HG03159 (cell line): ENCODE measurements at regions not wholly inside any gene's neighbourhood (a gene's known extent, or its start where the extent isn't known, plus 50 kb on each side); places are given as distances from the start of the nearest gene placed in this dataset.
A peak's percentile ranks its signal among the peaks of the same experiment; 100 is the strongest.

Source experiments
- ATAC-seq: cut with Tn5 transposase; IDR thresholded peaks from one replicate; pipeline ENCODE4 v1.9.1; 2021; ENCODE audit warnings: mild to moderate bottlenecking, moderate library complexity; ENCODE audit not compliant: unreplicated experiment

DNA sequence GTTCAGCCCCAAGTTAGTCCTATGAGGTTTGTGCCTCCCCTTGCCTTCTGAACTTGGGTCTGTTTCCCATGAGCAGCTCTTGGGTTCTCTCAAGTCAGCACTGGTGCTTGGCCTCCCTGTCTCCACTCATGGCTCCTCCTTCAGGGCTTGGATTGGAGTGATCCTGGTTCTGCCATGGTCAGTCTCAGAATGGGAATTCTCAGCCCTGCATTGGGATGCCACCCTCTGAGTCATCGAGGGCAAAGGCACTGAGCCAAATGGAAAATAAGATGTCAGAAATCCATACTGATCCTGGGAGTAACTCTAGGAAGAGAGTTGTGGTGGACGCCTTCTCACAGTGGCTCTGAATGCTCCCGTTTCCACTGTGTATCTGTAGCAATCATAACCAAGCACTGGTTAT, 233.4 kb upstream of the HABP2 start:
- ATAC-seq = no peak

DNA sequence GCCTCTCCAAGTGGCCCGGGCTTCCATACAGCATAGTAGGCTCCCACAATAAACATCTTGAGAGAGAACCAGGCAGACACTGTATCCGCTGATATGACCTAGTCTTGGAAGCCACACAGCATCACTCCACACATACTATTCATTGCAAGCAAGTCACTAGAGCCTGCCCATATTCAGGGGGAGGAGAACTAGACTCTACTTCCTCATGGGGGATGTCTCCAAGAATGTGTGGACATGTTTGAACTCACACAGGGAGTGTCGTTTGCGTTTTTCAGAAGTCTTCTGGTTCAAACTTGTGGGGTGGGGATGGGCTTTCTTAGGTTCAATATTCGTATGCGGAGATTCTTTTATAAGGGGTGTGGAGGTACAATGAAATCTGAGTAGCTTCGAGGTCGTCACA, 232.6 kb upstream of the HABP2 start:
- ATAC-seq = no peak

- ATAC-seq = no peak
Measured at GRCh38 chr10:113320987-113321386, 231.9 kb upstream of the HABP2 start.

- no peak for ATAC-seq
Measured at GRCh38 chr10:113322843-113323242, 230.0 kb upstream of the HABP2 start.

GRCh38 chr10:113323985-113324384, 228.9 kb upstream of the HABP2 start:
- no peak for ATAC-seq

GRCh38 chr10:113326160-113327111, 226.4 kb upstream of the HABP2 start:
- peak; percentile 92 for ATAC-seq

DNA sequence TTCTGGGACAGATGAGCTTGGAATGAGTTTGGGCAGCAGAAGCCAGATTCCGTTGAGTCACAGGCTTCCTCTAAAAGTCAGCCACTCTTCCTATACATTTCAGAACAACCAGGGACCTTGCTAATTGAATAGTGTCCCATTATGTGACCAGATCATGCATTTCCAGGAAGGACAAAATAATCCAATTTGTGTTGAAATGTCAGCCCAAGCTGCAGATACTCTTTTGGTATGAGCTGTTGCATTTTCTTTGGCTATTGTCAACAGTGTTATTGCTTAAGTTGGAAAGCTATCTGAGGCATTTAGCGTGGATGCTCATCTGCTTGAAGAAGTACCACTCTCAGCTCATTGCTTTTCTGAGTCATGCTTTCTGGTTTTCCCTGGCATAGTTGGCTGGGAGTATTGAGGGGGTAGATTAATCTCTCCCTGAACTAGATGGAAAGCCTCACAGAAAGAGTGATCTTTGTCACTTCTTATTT, 223.7 kb upstream of the HABP2 start:
- ATAC-seq = no peak

GRCh38 chr10:113331961-113332360, 220.9 kb upstream of the HABP2 start:
- no peak for ATAC-seq

DNA sequence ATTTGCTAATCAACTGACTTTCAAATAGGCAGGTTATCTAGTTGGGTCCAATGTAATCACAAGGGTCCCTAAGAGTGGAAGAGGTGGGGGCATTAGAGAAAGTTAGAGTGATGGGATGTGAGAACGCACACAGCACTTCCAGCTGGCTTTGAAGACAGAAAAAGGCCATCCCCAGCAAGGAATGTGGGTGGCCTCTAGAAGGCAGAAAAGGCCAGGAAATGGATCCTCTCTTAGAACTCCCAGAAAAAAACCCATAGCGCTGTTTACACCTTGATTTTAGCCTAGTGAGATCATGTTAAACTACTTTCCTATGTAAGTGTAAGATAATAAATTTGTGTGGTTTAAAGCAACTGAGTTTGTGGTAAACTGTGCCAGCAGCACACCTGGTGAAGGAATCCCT, 219.5 kb upstream of the HABP2 start:
- no peak for ATAC-seq

DNA sequence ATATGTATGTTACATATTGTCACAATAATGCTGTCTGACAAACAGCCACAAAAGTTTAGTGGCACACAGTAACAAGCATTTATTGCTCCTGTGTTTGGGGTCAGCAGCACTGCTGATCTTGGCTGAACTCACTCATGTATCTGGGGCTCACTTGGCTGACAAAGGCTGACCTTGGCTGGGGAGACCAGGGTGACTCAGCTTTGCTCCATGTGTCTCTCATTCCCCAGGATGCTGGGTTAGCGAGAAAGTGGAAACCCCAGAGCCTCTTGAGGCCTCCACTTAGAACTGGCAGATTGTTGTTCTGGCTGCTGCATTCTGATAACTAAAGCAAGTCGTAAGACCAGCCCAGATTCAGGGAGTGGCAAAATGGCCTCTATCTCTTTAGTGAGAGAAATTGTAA, 217.3 kb upstream of the HABP2 start:
- ATAC-seq = no peak

DNA sequence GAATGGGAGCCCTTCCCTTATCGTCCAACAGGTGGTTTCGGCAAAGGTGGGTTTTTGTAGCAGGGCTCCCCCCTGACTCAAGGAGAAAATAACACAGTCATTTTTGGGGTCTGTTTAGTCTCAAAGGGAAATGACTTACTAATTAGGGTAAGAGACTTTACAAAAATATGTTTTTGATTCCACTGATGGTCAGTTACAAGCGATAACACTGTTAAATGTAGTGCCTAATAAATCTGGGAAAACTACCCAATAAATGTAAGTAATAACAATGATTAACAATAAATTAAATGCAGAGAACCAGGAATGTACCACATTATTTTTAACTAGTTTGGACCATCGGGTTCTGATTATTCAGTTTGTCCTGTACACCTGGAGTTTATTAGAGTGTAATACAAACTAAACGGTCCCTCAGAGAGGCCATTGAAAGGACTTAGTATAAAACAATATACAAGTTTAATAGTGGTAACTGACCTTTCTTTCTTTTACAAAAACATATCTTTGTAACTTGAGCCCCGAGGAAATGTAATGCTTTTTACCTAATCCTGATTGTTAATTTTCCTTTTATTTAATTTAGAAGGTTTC, 216.2 kb upstream of the HABP2 start:
- no peak for ATAC-seq

DNA sequence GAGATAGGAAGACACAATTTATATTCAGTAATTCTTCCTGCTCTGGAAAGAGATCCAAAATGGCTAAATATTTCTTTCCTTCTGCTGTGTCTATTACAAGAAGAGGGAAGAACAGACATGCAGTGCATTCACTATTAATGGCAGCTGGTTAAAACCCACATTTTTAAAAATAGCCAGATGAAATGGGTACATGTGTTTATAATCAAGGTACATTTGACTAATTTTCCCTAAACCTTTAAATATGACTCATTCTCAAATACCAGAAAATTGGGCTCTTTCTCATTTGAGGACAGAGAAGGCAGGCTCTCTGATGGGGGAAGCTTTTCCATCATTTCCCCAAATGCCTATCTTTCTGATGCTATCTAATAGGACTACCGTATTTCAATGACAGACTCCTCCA, 215.7 kb upstream of the HABP2 start:
- no peak for ATAC-seq

- ATAC-seq = no peak
Measured at GRCh38 chr10:113339121-113339520, 213.7 kb upstream of the HABP2 start.

DNA sequence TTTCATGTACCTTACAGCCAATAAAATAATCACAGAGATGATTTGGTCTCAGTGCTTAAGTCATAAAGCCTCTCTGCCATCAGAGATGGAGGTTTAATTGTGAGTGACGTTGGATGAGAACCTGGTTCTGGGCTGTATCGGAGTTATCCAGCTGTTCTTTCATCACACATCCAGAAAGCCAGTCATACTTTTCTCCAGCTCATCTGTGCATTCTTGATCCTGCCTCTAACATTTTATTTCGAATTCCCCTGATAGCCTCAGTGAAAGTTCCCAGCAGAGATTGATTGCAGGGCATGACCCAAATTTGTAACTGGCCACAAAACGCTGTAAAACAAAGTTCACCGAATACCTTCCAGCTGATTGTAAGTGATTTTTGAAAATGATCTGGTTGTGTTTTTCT, 212.6 kb upstream of the HABP2 start:
- no peak for ATAC-seq

GRCh38 chr10:113341138-113341537, 211.7 kb upstream of the HABP2 start:
- ATAC-seq = no peak

DNA sequence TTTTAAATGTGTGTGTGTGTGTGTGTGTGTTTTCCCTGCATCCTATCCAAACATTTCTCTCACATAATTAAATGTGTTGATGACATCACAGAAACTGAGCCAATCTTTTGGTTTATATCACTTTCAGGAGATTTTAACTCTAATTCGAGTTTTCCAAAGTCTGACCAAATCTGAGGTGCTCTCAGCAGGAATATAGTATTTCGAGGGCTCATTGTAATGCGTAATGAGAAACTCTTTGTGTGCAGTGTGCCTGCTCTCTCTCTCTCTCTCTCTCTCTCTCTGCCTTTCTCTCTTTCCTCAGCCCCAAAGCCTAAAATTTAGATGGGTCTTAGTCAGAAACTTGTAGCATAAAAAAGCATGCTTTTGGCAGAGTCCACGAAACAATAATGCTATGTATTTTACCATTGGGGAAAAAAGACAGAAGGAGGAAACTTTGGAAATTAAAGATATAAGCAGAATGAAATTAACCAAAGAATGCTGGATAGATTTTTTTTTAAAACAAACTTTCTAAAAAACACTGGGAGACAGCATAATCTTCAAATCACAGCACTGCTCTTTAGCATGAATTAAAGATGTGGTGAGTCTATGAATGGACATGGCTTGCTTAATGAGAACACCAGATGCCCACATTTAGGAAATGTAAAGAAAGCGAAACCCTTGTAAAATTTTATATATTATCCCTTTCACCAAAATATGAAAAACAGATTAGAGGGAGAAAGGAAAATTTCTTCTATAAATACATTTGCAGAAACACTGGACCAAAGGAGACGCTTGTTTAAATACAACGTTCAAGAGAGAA, 206.8 kb upstream of the HABP2 start:
- ATAC-seq = no peak

DNA sequence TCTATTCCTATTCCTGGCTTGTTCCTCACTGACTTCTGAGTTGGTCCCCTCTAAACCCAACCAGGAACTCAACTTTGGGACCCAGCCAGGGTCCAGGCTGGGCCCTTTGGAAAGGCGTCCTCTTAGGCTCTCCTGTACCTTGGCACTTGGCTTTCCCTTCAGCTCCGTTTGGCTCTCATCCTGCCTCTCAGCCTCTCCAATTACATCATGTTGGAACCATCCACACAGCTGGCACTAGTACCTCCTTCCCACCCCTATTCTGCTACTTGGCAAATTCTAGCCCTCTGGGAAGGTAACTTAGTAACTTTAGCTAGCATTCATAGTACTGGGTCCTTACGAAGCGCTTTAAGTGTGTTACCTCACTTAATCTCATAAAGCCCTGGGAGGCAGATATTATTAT, 205.3 kb upstream of the HABP2 start:
- no peak for ATAC-seq

DNA sequence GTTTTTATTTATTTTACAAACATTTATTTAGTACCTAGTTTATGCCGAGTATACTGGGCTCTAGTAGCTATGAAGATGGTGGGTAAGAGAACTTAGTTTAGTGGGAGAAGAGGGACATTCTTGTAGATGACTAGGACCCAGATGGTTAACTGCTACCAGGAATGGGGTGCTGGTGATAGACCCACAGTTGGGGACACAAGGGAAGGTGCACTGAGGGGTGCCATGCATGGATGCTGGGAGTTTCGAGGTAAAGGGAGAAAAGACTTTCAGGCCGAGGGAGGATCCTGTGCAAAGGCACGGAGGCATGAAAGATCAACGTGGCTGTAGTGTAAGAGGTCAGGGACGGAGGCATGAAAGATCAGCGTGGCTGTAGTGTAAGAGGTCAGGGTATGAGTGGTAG, 204.2 kb upstream of the HABP2 start:
- ATAC-seq = no peak

DNA sequence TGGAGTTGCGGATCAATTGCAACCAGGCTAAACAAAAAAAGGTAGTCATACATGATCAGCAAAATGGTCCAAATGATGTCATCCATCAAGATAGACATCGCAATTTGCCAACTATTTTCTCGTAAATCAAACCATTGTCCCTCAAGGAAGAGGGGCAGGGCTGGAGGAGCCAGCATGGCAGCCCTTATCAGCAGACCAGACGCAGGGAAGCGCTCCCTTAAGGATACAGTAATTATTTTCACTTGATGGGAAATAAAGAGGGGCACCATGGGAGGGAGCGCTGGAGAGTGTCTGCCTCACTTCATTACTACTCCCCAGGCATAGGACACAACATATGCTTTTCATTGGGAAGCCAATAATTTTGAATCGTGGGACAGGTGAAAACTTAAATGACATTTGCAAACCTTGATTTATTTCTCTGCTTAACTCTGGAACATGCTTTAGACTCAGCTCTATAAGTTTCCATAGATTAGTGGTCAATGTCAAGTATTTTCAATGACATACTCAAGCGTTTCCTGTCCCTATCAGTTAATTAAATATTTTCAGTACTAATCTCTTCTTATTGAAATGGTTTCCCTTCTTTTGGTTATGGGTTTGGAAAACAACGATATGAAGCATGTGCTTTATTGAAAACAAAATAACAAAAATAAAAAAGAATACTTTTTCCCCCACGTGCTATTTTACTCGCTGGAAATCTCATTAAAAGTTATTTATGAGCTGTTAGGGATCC, 202.4 kb upstream of the HABP2 start:
- no peak for ATAC-seq

GRCh38 chr10:113354711-113355110, 198.1 kb upstream of the HABP2 start:
- ATAC-seq = no peak
